Hepatocyte (in vitro differentiated cells): ENCODE measurements at regions not wholly inside any gene's neighbourhood (a gene's known extent, or its start where the extent isn't known, plus 50 kb on each side); places are given as distances from the start of the nearest gene placed in this dataset.

Source experiments
- EZH2 ChIP-seq: fragments of 200-600 bp; sonication (generic); IDR thresholded peaks from 2 replicates; pipeline ENCODE4 v1.6.1; 2016; ENCODE audit warnings: antibody characterized with exemption, mild to moderate bottlenecking, borderline replicate concordance
- EZH2phosphoT487 ChIP-seq: fragments of 200-600 bp; sonication (generic); IDR thresholded peaks from one replicate; pipeline ENCODE4 v1.6.1; 2018; ENCODE audit warnings: antibody characterized with exemption, mild to moderate bottlenecking, low read depth, moderate library complexity; ENCODE audit not compliant: unreplicated experiment, severe bottlenecking
- TF ChIP-seq, protein P1 (sequence below): fragments of 200-600 bp; sonication (generic); IDR thresholded peaks from 2 replicates; pipeline ENCODE4 v1.5.1; 2016; ENCODE audit warnings: antibody characterized with exemption, mild to moderate bottlenecking; ENCODE audit not compliant: poor library complexity

DNA sequence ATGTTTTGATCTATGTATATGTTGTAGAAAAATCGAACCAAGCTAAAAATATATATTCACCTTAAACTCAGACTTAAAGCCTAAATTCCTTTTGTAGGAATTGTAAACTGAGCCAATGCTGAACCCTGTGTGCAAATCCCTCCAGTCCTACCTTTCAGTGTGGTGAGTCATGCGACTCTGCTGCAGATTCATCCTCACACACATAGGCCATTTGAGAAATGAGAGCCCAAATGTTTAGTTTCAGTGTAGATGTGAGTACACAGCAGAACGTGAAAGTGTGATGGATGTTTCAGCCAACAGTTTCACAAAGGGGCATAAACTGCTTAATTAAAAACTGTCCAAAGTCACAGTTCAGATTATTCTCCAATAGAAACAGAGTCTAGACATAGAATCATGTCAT lies 193.2 kb downstream of the CDH19 start:
- TF ChIP-seq, protein P1, sequence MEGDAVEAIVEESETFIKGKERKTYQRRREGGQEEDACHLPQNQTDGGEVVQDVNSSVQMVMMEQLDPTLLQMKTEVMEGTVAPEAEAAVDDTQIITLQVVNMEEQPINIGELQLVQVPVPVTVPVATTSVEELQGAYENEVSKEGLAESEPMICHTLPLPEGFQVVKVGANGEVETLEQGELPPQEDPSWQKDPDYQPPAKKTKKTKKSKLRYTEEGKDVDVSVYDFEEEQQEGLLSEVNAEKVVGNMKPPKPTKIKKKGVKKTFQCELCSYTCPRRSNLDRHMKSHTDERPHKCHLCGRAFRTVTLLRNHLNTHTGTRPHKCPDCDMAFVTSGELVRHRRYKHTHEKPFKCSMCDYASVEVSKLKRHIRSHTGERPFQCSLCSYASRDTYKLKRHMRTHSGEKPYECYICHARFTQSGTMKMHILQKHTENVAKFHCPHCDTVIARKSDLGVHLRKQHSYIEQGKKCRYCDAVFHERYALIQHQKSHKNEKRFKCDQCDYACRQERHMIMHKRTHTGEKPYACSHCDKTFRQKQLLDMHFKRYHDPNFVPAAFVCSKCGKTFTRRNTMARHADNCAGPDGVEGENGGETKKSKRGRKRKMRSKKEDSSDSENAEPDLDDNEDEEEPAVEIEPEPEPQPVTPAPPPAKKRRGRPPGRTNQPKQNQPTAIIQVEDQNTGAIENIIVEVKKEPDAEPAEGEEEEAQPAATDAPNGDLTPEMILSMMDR, result no peak
- TF ChIP-seq EZH2phosphoT487, result no peak
- TF ChIP-seq EZH2, result no peak
